GM18867 (cell line): ENCODE measurements at regions not wholly inside any gene's neighbourhood (a gene's known extent, or its start where the extent isn't known, plus 50 kb on each side); places are given as distances from the start of the nearest gene placed in this dataset.

Experiments used
- ATAC-seq: cut with Tn5 transposase; IDR thresholded peaks from one replicate; pipeline ENCODE4 v1.9.1; 2021; ENCODE audit warnings: mild to moderate bottlenecking, moderate library complexity; ENCODE audit not compliant: unreplicated experiment

DNA sequence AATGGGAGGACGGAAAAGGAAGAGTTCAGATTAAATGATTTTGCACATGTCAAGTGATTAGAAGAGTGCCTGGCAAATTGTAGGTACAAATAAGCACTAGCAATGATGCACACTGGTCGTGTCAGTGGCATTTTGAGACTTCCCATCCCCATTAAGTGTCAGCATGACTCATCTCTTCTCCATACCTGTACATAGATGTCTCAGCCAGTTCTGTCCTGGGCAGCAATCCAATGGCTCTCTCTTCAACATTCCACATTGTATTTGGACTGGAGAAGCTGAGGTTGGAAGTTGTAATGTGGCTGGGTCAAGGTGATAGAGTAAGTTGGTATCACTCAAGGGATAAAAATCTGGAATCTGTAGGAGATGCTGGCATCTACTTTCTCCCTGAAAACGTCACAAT lies 742.7 kb downstream of the VRK1 start:
- no peak for ATAC-seq

DNA sequence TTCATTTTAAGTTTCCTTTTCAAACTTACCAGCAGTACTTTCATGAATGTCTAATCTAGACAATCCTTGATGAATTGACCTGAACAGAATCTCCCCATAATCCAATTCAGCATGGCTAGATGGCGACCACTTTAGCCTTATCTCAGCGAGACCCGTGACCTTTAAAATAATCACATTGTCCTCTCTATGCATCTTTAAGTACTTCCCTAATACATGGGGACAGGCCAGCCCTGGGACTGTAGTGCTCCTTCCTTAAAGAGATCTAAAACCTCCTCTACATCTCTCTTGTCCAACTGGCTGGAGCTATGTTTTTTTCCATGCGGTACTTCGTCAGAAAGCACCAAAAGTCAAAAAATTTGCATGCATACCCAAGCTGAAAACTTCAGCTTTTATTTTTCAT lies 746.0 kb downstream of the VRK1 start:
- no peak for ATAC-seq

DNA sequence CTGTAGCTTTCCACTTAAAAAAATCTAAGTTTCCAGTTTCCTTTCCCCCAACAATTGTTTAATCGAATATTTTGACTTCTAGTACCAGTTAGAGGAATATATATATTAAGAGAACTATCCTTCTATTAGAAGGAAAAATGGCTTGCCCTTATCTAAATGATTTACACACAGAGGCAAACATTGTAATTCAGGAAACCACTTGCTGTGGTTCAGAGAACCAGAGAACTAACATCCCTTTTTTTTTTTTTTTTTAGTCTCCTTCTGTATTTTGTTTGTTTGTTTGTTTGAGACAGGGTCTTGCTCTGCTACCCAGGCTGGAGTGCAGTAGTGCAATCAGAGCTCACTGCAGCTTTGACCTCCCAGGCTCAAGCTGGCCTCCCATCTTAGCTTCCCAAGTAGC lies 746.6 kb downstream of the VRK1 start:
- peak; percentile 5 for ATAC-seq

DNA sequence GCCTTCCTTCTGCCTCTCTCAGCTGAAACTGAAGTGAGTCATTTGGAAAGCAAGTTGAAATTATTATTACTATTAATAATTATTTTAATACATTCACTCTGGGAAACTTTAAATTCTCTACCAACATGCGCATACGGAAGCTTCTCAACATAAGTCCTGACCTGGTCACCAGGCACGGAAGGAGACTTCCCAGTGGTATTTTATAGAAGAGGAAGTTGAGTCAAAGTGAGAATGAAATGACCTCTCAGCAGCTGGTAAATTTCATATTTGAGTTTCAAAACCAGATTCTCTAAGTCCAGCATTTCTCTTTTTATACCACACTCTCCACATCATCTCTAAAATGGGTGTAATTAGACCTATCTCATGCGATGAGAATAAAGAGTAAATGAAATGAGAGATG lies 747.4 kb downstream of the VRK1 start:
- peak; percentile 77 for ATAC-seq

DNA sequence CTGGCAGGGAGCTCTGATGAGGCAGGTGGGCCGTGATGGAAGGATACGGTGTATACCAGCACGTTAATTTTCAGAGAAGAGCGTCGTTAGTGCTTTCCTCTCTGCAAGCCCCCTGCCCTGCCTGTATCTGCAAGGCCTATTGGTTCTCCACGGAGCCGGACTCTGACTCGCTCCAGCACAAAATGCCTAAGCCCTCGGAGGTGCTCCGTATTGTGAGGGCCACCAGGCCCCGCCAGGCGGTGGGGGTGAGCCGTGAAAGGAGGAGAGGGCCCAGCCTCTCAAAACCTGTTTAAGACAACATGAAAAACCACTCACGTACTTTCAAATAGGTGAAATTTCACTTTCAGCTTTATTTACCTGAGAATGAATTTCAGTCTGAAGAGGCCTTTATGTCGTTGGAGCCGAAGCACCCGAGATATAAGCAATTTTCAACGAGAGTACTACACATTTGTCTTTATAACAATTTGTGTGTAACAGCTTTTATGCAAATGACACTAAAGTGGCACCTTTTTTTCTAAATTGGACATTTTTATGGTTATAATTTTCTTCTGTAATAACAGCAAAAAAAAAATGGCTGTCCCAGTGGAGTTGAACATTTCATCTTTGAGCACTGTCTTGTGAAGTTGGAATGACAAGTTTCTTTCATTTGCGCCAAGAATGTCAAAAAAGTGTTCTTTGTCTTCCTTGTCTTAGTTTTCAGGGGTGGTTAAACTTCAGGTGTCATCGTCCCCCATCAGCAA lies 749.5 kb downstream of the VRK1 start:
- no peak for ATAC-seq

DNA sequence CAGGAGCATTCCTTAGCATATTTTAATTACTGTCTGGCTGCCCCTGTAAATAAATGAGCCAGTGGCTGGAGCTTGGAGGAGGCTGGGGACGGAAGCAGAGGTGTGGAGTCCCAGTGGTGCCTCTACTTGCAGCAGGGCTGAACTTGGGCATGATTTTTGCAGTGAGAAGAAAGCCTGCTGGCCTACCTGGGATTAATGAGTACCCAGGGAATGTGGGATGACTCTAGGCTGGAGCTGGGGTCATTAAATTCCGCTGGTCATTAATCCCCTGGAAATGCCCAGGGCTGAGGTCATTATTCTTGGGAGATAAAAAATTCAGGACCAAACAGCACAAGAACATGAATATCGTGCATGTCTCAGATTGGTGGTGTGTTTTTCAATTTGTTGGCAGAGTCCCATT lies 753.3 kb downstream of the VRK1 start:
- ATAC-seq: no peak

DNA sequence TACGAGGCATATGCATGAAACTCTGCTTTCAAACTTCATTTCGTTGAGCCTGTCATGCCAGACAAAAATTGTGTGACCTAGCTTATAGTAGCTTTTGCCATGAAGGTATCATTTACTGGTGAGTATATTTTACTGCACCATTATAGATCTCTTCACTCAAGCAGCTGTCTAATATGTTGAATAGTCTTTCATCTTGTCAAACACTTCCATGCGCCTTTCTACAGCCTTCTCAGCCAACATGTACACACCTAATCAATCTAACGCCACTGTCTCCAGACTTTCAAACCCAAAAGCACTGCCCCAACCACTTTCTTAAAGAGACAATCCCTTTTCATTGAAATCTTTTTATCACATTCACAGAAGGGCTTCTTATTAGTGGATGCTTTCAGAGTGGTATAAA lies 757.4 kb downstream of the VRK1 start:
- no peak for ATAC-seq

DNA sequence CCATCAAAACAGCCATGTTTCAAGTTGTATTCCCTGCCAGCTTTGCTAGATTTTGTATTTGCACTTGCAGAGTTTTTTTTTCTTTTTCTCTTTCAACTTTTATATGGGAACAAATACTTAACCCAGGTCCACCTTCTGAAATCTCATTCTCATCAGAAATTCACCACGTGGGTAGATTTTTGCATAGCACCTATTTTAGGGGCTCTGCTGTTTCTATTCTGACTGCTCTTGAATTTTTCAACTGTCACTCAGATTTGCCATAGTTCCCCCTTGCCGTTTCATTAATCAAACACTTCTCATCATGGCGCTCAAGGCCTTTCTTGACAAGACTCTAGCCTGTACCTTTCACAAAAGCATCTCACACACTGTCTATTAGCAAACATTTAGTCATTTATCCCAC lies 767.2 kb downstream of the VRK1 start:
- ATAC-seq: no peak

DNA sequence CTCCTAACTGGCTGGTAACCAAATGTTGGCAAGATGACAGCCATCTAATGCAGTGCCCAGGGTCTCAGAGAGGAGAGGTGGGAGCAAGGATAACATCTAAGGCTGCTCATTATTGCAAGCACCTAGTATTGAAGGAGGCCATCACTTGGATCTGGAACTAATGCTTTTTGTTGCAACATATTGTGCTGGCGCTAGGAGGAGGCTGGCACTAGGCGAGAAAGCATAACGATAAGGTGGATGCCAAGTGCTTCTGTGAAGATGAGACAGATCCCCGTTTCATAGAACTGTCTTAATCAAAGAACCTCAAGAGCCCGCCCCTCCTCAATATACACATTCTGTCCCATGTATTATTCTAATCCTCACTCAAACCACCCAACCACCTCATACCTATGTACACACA lies 774.0 kb downstream of the VRK1 start:
- ATAC-seq: no peak

DNA sequence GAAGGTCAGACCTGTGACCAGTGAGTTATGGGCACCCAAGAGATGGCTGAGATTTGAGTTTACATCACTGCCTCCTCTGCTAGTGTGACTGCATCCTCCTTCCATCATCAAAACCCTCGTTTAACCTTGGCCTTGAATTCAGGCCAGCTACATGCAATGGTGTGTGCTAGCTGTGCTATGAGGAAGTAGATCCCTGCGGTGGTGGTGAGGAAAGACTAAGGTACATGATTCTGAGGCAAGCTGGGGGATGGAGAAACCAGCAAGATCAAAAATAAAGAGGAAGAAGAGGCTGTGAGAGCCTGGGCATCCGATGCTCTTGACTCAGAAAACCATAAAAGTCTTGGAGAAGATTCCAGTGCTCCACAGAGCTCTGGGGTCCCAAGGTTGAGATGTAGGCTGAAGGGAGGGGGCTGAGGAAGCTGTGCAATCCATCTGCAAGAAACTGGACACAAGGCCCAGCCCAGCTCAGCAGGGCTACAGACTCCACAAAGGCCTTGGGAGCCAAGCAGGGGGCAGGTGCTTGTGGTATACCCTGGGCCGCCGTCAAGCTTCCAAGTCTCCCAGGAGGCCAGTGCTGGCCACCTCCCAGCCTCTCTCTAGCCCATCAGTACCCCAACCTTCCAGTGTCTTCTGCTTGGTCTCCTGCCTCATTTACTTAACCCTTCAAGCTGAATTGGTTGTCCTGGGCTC lies 774.8 kb downstream of the VRK1 start:
- ATAC-seq: no peak

DNA sequence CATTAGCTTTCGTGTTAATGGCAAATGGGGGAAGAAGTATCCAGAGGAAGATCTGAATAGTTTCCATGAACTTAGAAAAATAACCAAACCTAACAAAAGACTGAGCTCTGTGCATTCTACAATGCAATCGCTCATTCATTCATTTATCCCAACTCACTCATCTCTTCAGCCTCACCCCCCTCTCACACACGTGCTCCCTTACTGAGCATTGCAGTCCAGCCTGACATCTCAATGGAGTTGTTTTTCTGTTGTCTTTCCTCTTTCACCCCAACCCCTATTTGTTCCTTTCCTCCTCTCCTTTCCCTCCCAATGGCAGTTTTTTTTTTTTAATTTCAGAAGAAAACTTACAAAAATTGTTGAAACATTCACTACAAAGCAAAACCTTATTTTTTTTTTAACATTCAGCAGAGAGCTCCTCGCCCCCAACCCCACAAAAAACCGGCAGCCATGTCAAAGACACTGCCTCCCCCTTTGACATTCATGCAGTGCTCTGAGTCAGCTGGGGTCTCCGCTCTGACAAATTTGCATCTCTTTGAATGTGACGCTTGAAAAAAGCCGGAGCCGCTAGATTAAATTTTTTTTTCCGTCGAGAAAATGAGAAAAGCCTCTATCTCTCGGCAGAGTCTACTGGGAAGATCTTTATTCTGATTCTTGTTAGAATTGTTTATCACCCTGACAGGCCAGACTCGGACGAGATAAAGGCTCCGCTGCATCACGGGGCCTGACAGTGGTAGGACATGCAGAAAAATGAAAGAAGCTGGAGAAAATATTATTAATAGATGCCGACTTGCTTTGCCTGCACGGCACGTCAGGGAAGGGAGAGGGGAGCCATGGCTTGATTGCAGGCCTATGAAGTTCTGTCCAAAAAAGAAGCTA lies 775.6 kb downstream of the VRK1 start:
- no peak for ATAC-seq

DNA sequence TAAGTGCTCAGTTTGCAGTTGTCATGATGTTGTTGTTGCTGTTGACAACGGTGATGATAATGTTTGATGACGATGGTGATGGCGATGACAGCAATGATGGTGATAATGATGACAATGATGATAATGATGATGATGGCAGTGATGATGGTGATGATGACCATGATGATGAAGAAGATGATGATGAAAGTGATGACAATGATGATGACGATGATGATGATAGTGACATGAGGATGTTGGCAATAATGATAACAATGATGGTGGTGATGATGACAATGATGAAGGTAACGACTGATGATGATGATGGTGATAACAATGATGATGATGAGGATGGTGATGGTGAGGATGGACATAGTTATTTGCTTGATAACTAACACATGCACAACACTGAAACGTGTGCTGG lies 778.5 kb downstream of the VRK1 start:
- no peak for ATAC-seq

DNA sequence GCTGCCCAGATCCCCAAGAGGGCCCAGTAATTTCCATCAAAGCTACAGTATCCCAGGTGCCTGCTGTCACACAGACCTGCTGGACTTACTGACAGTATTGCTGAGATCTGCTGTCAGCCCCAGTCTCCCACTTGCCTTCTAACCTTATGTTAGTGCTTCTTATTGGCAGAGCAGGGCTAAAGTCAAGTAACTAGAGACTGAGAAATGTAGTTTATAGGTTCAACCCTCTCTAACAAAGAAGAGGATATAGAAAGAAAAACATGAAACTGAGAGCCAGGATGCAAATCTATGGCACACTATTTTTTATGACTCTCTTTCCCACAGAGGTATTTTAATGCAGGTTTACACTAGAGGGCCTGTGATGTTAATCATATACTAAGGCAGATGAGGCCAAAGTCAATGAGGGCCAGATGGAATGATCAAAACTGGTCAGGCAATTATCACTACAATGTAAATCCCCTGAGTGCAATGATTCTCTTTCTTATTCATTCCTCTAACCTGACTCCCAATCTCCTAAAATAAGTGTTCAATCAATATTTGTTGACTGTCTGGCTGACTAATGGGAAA lies 781.9 kb downstream of the VRK1 start:
- peak; percentile 63 for ATAC-seq

DNA sequence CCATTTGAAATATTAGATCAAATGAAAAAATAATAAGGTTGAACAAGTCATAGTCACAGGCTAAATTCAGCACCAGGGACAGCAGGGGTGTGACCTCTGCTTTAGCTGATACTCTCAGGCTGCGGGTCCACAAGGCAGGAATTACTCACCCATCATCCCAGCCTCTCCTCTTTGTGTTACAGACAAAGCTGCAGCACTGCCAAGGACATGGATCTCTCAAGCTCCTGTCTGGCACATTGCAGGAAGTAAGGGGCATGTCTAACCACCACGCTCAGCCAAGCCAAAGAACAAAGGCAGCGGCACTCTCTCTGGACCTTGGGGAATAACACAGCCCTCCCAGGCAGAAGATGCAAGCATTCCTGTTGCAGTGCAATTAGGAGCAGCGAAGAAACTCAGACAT lies 783.8 kb downstream of the VRK1 start:
- ATAC-seq: no peak

DNA sequence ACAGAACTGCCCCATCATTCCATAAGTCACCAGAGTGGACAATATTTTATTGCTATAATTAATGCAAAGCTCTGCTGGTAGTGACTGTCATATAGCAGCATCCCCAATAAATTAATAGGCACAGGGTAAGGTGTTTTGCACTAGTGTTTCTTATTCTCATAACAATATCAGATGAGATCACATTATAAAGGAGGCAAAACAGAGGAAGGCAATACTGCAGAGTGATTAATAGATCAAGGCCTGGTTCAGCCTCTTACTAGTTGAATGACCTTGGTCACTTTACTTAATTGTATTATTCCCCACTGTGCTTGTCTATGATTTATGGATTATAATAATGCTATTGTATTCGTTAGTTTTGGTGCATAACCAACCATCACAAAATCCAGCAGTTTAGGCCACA lies 784.8 kb downstream of the VRK1 start:
- no peak for ATAC-seq

DNA sequence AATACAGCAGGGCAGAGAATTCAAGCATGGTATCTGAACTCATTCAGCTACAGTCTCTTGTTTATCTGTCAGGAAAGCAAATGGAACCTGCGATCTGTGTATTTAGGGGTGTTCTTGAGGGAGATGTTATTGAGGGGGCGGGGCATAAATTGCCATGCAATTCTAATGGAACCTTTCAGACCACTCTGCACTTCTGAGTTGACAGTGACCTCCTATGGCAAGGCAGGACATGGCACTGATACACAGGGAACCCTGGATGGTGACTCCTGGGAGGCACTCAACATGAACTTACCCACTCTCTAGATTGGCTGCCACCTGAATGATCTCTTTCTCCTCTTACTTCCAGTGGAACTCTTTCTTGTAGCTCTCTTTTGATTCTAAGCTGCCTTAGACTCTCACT lies 787.3 kb downstream of the VRK1 start:
- ATAC-seq: no peak

DNA sequence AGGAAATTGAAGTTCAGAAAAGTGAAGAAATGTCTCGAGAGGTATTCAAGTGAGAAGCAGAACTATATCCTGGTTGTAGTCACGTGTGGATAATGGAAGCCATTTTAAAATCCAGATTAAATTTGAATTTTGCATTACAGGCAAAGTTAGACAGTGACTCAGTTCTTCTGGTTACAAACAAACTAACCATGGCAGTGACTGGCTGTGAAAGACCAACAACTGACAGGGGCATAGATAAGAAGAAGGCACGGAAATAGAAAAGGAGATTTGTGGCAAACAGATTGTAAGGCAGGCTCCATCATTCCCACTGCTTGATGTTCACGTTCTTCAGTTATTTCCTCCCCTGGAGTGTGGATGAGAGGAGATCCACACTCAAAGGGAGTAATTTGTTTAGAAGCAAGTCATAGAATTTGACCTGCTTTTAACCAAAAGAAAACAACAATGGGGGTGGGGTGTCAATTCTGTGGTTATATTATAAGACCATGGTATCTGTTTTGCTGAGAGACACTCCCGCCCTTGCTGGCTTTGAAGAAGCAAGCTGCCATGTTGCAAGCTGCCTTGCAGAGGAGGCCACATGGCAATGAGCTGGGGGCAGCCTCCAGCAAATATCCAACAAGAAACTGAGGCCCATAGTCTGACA lies 795.3 kb downstream of the VRK1 start:
- ATAC-seq: no peak

DNA sequence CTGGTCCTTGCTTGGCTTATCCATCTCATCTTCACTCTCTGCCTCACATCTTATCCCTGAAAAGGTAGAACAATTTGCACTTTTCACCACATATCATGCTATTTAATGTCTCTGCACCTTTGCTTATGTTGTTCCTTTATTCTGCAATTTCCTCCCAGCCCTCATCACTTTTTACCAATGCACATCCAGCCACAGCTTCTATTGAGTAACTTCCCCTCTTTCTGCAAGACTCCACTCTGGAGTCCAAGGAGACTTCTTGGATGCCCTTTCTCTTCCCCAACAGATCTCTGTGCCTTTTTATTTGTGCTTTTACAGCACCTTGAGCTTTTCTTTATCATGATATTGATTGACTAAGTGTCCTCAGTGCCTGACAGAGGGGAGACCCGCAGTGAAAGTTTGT lies 797.1 kb downstream of the VRK1 start:
- no peak for ATAC-seq

DNA sequence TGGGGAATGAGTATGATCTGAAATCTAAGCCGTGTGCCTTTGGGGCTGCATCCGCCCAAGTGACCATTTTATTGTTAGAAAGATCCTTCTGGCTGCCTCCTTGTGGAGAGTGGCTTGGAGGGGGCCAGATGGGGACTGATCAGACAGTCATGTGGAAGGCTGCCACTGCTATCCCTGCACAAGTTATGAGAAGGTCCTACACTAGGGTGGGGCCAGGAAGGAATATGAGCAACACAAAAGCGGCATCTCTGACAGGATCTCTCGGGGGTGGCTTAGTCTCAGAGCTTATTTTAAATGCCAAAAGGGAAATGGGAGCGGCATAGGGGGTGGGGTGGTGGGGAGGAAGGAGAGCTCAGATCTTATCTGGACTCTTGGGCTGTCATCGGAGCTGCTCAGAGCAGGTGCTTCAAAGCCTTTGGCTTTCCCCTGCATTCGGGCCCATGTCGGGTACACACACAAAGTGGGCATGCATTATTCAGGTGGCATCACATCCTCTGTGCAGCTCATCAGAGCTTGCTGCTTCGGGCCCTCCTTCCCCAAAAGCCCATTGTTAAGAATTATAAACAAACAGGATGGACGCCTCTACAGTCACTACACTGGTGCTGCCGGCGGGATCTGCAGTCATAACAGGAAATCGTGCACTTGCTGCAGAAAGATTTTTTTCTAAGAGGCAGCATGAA lies 805.4 kb downstream of the VRK1 start:
- ATAC-seq: no peak

DNA sequence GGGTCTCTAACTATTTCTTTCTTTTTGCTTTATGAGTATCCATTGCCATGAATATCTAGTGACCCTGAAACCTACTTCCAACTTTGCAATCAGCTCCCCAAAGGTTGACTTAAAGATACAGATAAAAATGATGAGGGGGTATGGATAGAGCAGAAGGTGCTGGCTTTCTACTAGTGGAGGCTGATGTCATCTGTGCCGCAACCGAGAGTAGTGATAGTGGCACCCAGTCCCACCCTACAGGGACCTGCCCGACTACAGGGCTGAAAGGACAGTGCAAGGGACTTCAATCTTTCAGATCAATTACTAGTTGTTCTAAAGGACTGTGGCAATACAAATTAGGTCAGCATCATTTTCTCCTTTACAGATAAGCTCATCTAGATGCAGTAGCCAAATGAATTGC lies 806.0 kb downstream of the VRK1 start:
- ATAC-seq: no peak
